Superior temporal gyrus (tissue), 1 donor: ENCODE measurements at regions not wholly inside any gene's neighbourhood (a gene's known extent, or its start where the extent isn't known, plus 50 kb on each side); places are given as distances from the start of the nearest gene placed in this dataset.
"Not testable (repeated sequence)": the region's sequence is repeated elsewhere in the genome, so short reads cannot be mapped to it uniquely, and the experiment has no call there.

Experiments used
- DNase-seq: peaks from one replicate; pipeline ENCODE4 v3.0.0-alpha.2; 2016; ENCODE audit errors: extremely low spot score

DNA sequence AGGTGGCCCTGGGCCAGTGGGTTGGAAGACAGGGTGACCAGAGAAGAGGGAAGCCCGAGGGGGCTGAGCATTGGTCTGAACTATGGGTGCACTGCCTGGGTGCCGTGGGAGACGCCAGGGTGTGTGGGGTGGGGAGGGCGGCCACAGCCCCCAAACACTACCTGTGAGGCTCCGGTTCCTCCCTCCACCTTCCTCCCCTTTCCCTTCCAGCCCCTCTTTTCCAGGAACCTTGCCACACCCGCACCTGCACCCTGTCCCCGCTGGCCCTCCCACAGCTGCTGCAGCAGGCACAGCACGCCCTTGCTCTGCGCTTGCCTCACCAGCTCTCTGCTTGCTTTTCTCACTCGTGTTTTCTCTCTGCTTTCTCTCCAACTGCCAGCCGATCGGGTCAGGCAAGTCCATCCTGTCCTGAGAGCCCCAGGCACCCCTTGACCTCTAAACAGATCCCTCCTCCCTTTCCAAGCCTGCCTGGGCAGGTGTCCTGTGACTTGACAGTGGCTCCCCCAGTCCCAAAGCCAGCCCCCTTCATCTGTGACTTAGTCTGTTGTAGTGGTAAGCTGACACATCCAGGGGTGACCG lies 193.7 kb downstream of the MSX2 start:
- DNase-seq: no peak

DNA sequence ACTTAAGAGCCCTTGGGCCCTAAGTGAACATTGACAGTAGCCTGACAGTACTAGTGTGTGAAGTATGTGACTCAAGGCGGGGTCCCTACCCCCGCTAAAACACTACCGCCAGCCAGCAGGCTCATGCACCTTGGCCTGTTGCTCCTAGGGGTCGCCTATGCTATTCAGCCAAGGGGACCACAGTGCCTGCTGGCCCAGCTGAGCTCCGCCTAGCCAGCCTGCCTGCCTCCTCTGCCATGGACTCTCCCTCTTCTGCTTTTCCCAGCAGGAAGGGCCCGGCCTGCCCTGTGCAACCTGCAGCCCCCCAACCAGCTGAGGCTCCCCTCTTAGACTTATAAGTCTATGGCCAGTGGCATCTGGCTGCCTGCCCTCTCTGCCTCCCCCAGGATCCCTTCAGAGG lies 193.1 kb downstream of the MSX2 start:
- DNase-seq: not testable (repeated sequence)

DNA sequence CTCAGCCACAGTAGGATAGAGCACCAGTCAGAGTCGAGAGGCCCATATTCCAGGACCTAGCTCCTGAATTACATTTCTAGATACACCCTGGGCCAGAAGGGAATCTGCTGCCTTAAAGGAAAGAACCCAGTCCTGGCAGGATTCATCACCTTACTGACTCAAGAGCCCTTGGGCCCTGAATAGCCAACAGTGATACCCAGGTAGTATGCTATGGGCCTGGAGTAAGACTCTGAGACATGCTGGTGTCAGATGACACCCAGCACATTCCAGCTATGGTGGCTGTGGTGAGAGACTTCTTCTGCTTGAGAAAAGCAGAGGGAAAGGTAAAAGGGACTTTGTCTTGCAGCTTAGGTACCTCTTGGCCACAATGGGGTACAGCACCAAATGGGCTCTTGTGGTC lies 192.5 kb downstream of the MSX2 start:
- not testable (repeated sequence) for DNase-seq

DNA sequence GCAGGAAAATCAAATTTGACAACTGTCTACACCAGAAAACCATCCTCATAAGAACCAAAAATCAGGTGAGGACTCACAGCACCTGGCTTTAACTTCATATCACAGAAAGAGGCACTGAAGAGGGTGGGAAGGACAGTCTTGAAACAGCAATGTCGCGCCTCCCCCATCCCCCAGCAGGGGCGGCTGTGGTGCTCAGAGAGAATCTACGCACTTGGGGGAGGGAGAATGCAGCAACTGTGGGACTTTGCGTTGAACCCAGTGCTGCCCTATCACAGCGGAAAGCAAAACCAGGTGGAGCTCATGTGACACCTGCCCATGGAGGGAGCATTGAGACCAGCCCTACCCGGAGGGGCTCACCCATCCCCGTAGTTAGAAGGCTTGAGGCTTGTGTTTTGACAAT lies 191.8 kb downstream of the MSX2 start:
- no peak for DNase-seq

DNA sequence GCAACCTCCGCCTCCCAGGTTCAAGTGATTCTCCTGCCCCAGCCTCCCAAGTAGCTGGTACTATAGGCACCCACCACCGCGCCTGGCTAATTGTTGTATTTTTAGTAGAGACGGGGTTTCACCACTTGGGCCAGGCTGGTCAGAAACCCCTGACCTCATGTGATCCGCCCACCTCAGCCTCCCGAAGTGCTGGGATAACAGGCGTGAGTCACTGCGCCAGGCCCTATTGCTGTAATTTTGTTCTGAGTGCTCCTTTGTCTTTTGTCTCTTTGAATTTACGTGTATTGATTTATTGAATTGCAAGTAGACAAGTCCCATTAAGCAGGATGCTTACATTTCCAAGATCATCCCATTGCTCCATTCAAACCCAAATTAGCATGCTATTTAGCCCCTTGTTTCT lies 186.7 kb downstream of the MSX2 start:
- no peak for DNase-seq

DNA sequence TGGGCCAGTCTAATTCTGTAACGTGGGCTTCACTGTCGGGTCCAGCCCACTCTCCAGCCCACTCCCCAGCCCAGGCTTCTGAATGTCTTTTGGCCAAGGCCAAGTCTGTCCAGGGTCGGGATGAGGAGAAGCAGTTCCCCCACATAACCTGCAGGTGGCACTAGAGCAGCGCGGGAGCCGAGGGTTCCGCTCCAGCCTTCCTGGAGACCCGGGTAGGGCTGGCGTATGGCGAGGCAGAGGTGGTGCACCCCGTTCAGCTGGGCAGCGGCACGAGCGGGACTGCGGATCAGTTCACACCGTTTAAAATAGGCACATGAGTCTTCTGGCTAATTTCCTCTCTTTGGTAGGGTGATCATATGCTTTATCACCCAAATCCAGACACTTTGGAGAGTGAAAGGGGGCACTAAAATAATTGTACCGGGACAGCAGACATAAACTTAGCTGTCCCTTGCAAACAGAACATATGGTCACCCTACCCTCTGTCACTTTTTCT lies 185.9 kb downstream of the MSX2 start:
- peak; percentile 88 for DNase-seq

DNA sequence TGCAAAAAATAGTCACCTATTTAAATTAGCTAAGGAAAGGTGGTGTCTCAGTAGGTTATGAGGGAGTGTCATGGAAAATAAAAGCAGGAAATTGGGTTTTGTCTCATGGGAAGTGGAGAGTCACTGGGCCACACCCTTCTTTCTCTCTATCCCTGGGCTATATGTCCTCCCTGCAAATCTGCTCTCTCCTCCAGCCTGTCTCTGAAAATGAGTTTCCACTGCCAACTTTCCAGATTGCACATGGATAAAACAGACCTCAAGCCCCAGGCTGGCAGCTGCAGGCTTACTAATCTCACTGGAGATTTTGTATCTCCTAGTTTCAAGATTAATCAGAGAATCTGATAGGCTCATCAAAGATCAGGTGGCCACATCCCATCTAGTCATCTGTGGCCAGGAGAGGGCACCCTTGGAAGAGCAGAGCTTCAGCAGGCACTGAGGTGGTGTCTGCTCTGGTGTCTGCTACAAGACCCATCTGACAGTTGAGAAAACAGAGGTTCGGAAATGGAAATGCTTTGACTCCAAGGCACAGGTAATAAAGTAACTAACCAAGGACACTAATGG lies 178.9 kb downstream of the MSX2 start:
- DNase-seq: no peak

DNA sequence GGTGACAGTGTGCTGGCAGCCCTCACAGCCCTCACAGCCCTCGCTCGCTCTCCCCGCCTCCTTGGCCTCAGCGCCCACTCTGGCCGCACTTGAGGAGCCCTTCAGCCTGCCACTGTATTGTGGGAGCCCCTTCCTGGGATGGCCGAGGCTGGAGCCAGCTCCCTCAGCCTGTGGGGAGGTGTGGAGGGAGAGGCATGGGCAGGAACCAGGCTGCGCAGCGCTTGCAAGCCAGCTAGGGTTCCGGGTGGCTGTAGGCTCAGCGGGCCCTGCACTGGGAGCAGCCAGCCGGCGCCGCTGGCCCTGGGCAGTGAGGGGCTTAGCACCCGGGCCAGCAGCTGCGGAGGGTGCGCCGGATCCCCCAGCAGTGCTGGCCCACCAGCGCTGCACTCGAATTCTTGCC lies 177.0 kb downstream of the MSX2 start:
- DNase-seq: no peak

DNA sequence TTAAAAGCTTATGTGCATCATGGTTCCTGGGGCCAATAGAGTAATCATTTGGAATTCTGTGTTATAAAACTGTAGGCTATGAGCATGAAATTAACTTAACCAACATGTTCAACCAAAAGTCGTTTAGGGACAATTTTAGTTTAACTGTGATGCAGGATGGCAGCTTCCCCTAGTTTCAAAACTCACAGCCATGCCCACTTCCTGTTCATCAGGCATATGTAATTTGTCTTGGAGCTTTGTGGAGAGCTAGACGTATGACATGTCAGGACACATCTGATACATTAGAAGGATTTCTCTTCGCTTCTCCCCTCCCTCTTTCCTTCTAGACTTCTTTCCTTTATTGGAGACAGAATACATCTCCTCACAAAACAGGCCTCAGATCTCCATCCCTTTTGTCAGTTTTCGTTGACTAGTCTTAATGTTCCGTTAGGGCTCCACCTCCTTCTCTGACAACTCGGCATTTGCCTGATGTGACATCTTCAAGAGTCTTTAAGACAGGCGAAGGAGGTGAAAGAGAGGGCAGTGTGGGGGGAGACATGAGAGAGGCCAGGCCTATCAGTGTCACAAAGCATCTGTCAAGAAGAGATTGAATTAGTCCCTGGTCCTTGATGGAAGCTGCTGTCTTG lies 176.0 kb downstream of the MSX2 start:
- no peak for DNase-seq

DNA sequence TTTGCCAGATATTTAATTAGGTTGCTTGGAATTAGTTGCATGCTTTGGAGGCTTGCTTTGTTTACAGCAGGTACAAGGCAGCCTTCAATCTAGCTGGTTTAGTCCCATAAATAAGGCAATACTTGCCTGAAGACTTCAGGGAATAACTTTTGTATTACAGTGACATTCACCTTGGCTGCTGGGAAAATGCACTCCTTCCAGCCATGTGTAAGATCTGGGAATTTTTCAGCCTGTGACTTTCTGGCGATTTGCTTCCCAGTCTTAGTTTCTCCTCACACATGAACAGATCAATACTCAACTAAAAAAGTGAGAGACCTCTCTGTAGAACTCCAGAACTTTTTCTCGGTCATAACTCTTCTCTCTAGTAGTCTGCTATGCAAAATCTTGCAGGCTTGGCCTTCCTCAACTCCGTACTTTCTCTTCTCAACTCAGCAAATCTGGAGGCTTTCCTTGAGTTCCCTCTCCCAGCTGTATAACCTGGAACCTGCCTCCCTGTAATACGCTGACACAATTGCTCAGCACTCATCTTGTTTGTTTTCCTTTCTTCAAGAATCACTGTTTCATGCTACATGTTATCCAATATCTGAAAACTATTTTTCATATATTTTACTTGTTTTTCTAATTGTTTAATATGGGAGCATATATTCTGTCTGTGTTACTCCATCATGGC lies 173.0 kb downstream of the MSX2 start:
- no peak for DNase-seq

DNA sequence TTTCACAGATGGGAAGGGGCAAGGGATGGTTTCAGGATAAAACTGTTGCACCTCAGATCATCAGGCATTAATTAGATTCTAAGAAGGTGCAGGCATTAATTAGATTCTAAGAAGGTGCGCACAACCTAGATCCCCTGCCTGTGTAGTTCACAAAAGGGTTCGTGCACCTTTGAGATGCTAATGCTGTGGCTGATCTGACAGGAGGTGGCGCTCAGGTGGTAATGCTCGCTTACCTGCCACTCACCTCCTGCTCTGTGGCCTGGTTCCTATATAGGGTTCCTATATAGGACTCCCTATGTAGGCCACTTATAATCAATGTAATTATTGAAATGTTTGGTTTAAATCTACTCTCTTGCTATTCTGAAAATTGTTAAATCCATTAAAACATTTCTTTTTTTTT lies 171.0 kb downstream of the MSX2 start:
- no peak for DNase-seq

DNA sequence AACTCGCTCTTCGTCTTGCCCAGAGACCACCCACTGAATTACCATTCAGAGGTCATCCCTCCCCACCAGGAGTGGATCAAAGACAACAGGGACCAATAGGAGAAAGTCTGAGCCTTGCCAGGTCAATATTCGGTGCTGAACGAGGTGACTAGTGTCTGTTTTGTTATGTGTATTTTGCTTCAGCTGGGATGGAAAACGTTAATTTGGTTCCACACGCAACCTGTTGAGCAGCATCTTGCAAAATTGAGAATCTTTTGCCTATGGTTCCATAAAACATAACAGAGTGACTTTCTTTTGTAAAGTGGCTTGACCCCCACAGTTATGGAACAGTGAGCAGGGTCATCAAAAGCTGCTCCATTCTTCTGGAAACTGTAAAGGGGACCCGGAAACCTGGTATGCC lies 168.4 kb downstream of the MSX2 start:
- no peak for DNase-seq

DNA sequence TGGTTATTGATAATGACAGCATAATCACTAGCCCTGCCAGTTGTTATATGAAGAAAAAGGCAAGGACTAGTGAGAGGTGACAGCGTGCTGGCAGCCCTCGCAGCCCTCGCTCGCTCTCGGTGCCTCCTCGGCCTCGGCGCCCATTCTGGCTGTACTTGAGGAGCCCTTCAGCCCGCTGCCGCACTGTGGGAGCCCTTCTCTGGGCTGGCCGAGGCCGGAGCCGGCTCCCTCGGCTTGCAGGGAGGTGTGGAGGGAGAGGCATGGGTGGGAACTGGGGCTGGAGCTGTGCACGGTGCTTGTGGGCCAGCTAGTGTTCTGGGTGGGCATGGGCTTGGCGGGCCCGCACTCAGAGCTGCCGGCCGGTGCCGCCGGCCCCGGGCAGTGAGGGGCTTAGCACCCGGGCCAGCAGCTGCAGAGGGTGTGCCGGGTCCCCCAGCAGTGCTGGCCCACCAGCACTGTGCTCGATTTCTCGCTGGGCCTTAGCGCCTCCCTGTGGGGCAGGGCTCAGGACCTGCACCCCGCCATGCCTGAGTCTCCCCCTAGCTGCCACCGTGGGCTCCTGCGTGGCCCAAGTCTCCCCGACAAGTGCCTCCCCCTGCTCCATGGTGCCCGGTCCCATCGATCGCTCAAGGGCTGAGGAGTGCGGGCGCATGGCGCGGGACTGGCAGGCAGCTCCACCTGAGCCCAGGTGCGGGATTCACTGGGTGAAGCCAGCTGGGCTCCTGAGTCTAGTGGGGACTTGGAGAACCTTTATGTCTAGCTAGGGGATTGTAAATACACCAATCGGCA lies 156.2 kb downstream of the MSX2 start:
- not testable (repeated sequence) for DNase-seq

DNA sequence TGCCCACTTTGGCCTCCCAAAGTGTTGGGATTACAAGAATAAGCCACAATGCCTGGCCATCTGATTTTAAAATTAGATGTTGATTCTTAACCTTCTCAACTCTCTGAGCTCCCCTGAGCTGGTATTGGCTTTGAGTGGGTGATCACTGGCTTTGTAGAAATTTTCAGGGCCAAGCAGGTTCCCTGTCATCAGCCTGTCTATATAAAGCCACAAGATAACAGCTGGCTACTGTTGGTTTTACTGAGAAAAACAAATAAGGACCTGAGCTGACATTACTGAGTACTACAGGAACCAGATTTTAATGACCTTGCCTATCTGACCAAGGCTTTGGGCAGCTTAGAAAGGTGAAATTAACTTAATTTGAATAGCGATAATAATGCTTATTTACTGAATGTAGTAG lies 153.6 kb downstream of the MSX2 start:
- DNase-seq: no peak

DNA sequence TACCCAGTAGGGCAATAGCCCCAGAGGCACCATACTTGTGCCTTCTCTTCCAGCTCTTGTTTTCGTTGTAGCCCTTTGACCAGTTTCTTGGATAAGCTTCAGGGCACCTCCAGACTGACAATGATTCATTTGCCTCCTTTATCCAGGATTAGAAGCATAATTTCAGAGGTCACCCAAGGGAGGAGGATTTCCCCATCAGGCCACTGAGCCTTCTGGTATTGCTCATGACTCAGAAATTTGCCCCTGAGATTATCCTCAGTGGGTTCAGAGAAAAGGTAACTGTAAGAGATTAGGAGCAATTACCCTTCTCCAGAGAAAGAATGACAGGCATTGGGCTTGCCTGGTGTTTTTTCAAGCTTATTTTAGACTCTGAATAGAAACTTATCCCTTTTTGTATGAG lies 147.9 kb downstream of the MSX2 start:
- no peak for DNase-seq

DNA sequence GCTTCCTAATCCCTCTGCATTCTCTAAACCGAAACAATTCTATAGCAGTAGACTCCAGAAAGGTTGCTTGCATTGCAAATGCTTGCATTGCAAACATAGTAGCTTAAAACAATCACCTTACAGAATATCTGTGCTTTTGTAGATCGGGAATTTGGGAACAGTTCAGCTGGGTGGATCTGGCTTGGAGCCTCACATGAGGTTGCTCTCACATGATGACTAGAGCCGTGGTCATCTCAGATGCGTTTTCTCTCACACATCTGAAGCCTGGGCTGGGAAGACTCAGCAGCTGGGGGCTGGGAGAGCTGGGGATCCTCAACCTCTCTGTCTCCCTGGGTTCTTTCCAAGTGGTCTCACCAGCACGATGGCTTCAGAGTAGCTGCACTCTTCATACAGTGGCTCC lies 127.8 kb downstream of the MSX2 start:
- DNase-seq: no peak

DNA sequence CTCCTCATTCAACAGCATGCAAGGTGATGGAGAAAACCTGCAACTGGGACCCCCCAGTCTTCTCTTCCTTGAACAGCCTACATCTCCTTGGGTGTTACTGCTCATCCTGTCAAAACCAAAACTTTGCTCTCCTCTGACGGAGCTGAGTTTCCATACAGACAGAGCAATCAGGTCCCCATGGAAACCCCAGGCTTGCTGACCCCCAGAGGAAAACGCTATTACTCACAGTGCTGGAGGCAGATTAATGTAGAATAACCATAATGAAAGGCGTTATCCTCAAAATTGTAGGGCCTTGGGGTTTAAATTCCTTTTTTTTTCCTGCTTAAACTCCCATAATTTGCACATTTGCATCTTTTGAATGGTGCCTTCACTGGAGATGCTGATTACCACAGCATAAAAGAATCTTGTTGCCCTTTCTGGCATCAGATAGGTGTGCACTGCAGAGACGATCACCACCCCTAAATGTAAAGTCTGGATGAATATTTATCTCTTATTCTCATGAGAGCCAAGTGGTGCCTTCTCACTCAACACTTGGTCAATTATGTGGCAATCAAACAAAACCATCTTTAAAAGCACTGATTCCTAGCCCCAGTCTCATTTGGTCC lies 126.3 kb downstream of the MSX2 start:
- DNase-seq: no peak

DNA sequence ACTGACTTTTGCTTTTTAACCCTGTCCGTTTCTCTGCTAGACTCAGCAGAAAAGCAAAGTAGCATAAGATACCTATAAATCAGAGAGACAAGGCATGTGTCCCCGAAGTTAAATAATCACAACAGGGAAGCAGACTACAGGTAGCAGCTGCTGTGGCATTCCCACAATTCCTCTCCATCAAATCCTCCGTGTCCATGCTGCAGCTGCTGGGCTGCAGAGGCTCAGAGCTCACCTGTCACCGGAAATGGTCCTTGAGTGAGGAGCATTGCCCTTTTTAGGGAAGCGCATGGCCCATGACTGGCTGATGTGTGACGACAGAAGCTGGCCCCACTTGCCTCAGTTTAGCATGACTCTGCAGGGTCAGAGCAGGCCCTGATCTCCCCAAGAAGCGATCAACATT lies 125.0 kb downstream of the MSX2 start:
- DNase-seq: no peak

DNA sequence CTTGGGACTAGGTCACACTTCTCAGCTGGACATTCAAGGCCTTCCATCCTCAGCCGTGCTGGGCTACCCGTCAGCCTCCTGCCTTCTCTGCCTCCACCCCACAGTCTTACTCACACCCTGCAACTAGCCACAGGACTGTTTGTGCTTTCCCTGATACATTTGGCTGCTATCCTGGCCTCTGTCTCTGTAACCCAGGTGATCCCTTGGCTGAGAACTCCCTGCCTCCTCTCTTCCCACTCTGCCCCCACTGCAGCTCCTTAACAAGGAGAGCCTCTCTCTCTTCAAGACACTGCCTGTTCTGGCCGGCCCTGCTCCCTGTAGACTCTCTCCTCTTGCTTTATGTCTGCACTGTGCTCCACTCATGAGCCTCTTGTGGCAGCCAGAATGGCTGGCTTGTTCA lies 120.6 kb downstream of the MSX2 start:
- no peak for DNase-seq

DNA sequence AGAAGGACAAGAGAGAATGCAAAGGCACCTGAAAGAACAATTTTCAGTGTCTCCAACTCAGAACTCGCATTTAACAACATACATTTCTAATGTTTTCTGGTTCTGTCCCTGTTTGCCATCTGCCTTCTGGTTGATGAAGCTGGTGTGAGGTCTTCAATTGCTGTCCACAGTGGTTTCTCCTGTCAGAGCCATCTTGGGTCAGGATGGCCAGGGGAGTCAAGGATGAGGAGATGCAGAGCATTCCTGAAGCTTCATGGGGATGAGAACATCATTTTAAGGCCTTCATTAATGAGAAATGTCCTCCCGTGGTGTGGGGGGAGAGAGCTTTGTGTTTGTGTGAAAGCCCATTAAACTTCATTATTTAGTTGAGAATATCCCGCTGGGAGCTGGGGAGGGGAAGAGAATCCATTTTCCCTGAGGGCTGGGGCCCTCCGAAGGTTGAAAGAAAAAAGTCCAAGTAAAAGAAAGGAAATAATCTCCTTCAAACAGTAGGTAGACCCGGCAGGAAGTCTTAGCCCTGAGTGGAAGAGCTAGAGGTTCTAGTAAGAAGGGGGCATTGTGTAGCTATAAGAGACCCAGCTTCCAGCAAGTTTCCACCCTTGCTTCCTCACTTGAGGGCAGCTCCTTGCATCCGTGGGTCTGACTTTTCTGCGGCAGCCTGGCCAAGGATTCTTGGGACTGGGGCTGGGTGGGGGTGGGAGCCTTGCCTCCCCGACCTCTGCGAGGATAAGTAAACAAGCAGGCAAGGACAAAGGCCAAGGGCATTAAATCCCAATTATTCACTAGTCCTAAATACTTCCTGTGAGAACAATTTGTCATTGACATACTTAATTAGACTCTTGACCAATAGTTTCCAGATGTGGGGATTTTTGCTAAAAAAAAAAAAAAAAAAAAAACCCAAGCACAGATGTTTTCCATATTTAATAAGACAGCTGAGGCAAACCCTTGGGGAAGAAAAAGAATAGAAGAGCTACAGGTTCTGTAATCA lies 119.2 kb downstream of the MSX2 start:
- no peak for DNase-seq

DNA sequence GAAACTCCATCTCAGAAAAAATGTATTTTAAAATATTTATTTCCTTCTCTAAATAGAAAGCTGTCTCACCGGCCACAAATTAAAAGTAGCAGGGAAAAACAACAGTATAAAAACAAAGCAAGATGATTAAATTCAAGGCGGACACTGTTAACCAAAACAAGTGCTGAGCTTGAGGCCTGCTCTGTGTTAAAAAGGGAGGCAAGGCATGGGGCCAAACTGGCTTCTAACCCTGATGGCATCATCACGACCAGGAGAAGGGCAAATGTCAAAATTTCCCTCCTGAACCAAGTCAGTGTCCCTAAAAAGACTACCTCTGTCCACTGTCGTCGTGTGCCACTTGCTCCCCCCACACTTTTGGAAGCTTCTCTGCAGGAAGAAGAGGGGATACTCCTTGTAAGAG lies 116.1 kb downstream of the MSX2 start:
- DNase-seq: no peak
